ENCODE measurements at regions not wholly inside any gene's neighbourhood (a gene's known extent, or its start where the extent isn't known, plus 50 kb on each side); places are given as distances from the start of the nearest gene placed in this dataset.

DNA sequence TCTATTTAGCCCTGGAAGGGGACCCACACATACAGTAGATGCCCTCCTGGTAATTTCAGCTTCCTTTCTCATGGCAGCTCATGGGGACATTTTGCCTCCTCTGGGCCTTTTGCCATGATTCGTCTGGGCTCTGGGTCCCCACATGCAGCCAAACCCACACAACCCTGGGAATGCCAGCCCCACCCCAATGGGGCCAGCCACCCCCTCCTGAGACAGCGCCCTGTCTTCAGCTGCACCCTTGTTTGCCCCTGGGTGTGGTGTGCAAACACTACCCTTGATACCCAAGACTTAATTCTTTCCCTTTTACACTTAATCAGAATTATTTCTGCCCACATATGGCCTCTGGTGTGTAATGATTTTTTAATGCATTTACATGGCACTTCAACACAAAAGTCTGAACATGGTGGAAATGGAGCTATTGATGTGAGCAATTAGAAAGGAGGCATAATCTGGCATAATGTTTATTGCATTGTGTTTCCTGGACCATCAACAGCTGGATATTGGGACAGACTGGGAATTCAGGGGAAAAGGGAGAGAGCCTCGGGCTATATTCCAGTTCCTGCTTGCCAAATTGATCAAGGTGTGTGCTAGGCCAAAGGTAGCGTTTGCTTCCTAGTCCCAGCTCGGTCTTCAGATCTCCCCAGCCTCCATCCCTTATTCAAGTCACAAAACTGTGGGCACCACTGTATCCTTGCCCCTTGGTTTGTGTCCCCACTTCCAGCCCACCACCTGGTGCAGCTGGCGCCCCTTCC lies 85.0 kb upstream of the ANO1 start:
- TF ChIP-seq ZFX (IDR thresholded peaks at IDR 0.05) = no peak
- TF ChIP-seq, protein P1, sequence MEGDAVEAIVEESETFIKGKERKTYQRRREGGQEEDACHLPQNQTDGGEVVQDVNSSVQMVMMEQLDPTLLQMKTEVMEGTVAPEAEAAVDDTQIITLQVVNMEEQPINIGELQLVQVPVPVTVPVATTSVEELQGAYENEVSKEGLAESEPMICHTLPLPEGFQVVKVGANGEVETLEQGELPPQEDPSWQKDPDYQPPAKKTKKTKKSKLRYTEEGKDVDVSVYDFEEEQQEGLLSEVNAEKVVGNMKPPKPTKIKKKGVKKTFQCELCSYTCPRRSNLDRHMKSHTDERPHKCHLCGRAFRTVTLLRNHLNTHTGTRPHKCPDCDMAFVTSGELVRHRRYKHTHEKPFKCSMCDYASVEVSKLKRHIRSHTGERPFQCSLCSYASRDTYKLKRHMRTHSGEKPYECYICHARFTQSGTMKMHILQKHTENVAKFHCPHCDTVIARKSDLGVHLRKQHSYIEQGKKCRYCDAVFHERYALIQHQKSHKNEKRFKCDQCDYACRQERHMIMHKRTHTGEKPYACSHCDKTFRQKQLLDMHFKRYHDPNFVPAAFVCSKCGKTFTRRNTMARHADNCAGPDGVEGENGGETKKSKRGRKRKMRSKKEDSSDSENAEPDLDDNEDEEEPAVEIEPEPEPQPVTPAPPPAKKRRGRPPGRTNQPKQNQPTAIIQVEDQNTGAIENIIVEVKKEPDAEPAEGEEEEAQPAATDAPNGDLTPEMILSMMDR (conservative IDR thresholded peaks at IDR 0.05) = no peak
- H3K27ac ChIP-seq = no peak overlapping the region

DNA sequence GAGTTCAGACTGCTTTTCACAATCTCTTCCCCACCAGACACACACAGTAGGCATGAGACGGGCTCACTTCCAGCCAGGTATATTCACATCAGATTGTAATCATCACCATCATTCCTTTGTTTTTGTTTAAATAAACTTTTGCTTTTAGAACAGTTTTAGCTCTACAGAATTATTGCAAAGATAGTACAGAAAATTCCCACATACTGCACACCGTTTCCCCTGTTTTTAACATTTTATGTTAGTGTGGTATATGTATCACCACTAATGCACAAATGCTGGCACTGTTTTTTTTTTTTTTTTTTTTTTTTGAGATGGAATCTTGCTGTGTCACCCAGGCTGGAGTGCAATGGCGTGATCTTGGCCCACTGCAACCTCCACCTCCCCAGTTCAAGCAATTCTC lies 83.3 kb upstream of the ANO1 start:
- TF ChIP-seq, protein P1 (conservative IDR thresholded peaks at IDR 0.05) = no peak
- no peak for TF ChIP-seq ZFX (IDR thresholded peaks at IDR 0.05)
- no peak overlapping the region for H3K27ac ChIP-seq

DNA sequence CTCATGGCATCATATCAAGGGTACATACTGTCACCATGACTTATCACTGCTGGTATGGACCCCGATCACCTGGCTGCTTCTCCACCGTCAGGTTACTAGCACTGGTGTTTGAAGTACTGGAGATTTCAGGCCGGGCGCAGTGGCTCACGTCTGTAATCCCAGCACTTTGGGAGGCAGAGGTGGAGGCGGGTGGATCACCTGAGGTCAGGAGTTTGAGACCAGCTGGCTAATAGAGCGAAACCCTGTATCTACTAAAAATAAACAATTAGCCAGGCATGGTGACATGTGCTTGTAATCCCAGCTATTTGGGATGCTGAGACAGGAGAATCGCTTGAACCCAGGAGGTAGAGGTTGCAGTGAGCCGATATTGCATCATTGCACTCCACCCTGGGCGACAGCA lies 82.4 kb upstream of the ANO1 start:
- no peak overlapping the region for H3K27ac ChIP-seq

DNA sequence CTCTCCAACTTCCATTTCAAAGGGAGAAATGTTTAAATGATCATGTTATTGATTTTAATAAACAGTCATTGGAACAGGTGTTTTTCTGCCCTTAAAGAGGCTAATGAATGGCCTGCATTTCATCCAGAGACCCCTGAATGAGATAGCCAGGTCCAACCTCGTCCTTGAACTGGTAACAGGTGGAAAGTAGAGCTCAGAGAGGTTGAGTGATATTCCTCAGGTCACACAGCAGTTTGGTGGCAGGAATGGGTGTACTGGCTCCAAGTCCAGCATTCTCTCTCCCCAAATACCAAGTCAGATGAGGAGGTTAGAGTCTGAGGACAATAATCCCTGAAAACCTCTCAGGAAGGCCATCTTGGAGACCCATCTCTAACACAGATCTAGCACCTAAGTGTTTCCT lies 81.7 kb upstream of the ANO1 start:
- no peak for TF ChIP-seq ZFX (IDR thresholded peaks at IDR 0.05)
- TF ChIP-seq, protein P1 (conservative IDR thresholded peaks at IDR 0.05) = no peak

More for the DNA sequence above, 82.4 kb upstream of the ANO1 start:
- TF ChIP-seq ZFX (IDR thresholded peaks at IDR 0.05) = no peak
- TF ChIP-seq, protein P1 (conservative IDR thresholded peaks at IDR 0.05) = no peak

DNA sequence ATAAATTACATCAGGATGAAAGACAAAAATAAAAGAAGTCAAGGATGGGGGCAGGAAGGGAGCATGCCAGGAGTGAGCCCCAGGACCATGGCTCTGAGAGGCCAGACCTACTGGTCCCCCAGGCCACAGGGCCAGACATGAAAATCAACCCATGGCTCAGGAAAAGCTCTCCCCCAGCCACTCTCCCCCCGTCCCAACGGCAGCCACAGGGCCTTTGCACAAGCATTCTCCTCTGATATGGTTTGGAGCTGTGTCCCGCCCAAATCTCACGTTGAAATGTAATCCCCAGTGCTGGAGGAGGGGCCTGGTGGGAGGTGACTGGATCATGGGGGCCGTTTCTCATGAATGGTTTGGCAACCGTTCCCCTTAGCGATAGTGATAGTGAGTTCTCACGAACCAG lies 80.8 kb upstream of the ANO1 start:
- no peak overlapping the region for H3K27ac ChIP-seq
- TF ChIP-seq, protein P1 (conservative IDR thresholded peaks at IDR 0.05) = no peak
- TF ChIP-seq ZFX (IDR thresholded peaks at IDR 0.05) = no peak

More for the DNA sequence above, 81.7 kb upstream of the ANO1 start:
- H3K27ac ChIP-seq = no peak overlapping the region

DNA sequence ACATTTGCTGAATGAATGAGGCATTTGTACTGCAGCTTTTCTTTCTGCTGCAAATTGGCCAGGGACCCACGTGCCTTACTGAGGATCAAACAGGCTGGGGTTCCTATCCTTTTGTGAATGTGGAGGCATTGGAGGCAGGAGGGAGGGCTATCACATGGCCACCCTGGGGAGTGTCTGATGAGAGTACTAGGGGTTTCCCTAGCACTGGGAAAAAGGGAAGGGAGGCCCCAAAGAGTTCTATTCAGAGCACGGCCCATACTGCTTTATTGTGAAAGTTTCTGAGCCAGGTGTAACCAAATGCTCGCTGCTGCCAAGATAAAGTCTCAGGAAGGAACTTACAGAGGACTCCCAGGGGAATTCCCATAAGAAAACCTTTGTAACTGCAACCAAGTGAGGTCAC lies 78.4 kb upstream of the ANO1 start:
- no peak overlapping the region for H3K27ac ChIP-seq
- TF ChIP-seq, protein P1 (conservative IDR thresholded peaks at IDR 0.05) = no peak
- no peak for TF ChIP-seq ZFX (IDR thresholded peaks at IDR 0.05)

DNA sequence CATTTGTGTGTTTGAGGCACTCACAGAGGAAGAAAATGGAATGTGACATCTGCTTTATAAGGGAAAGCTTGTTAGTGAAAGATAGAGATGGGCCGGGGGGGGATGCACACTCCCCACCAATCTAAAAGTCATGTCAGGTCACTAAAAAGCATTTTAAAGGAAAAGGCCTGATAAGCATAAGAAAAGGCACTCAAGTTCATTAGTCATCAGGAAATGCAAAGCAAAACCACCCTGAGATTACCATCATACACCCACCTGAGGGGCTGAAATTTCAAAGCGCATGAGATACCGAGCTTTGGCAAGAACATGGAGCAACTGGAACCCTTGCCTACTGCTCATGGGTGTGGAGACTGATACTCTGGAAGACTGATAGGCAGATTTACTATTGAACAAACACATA lies 77.9 kb upstream of the ANO1 start:
- no peak overlapping the region for H3K27ac ChIP-seq
- no peak for TF ChIP-seq ZFX (IDR thresholded peaks at IDR 0.05)
- TF ChIP-seq, protein P1 (conservative IDR thresholded peaks at IDR 0.05) = no peak

All from C4-2B (cell line).